ENCODE measurements at regions not wholly inside any gene's neighbourhood (a gene's known extent, or its start where the extent isn't known, plus 50 kb on each side); places are given as distances from the start of the nearest gene placed in this dataset.

- Histone ChIP-seq H3K27me3 (ENCODE audit: control insufficient read depth, insufficient read depth, low read length) (no peaks in the 10 kb centered on the region), H3K4me3 (ENCODE audit: low read depth, low read length) (no peak overlapping the region), H3K4me1 (ENCODE audit: control insufficient read depth, insufficient read depth, low read length, poor library complexity, severe bottlenecking) (no peaks in the 10 kb centered on the region), H3K9me3 (ENCODE audit: control insufficient read depth in 2 of 2, low read length in 2 of 2) (no peaks in the 10 kb centered on the region), H3K36me3 (ENCODE audit: control insufficient read depth, insufficient read depth, low read length) (no peaks in the 10 kb centered on the region), H3K27ac (ENCODE audit: insufficient read depth, low read length, poor library complexity, severe bottlenecking) (no peak overlapping the region)
- H3K27me3 Mint-ChIP-seq: no peaks in the 10 kb centered on the region
- H3K4me3 Mint-ChIP-seq: no peak overlapping the region
- DNase-seq: no peak
- H3K36me3 Mint-ChIP-seq: no peaks in the 10 kb centered on the region
- H3K4me1 Mint-ChIP-seq: no peaks in the 10 kb centered on the region
- H3K9me3 Mint-ChIP-seq: peaks cover 0 to 16% (median 4%) of the 10 kb centered on the region in 7 donors
- H3K27ac Mint-ChIP-seq: no peak overlapping the region
- ATAC-seq (ENCODE audit: low read depth in 2 of 2): no peak
These were observed 304.2 kb downstream of the CDC14C start for GRCh38 chr7:49228426-49229098.

GRCh38 chr7:49229246-49229645, 304.9 kb downstream of the CDC14C start:
- Mint-ChIP-seq H3K4me1 (no peaks in the 10 kb centered on the region), H3K36me3 (no peaks in the 10 kb centered on the region), H3K27me3 (no peaks in the 10 kb centered on the region), H3K4me3 (no peak overlapping the region), H3K9me3 (peaks cover 0 to 16% (median 4%) of the 10 kb centered on the region in 7 donors), H3K27ac (no peak overlapping the region)
- Histone ChIP-seq H3K27ac (ENCODE audit: insufficient read depth, low read length, poor library complexity, severe bottlenecking) (no peak overlapping the region), H3K36me3 (ENCODE audit: control insufficient read depth, insufficient read depth, low read length) (no peaks in the 10 kb centered on the region), H3K4me3 (ENCODE audit: low read depth, low read length) (no peak overlapping the region), H3K4me1 (ENCODE audit: control insufficient read depth, insufficient read depth, low read length, poor library complexity, severe bottlenecking) (no peaks in the 10 kb centered on the region), H3K9me3 (ENCODE audit: control insufficient read depth in 2 of 2, low read length in 2 of 2) (no peaks in the 10 kb centered on the region), H3K27me3 (ENCODE audit: control insufficient read depth, insufficient read depth, low read length) (no peaks in the 10 kb centered on the region)
- DNase-seq (no peak), ATAC-seq (ENCODE audit: low read depth in 2 of 2) (no peak)

- H3K27ac ChIP-seq (ENCODE audit: insufficient read depth, low read length, poor library complexity, severe bottlenecking): no peak overlapping the region
- no peak for ATAC-seq (ENCODE audit: low read depth in 2 of 2)
- H3K27me3 ChIP-seq (ENCODE audit: control insufficient read depth, insufficient read depth, low read length): no peaks in the 10 kb centered on the region
- H3K36me3 ChIP-seq (ENCODE audit: control insufficient read depth, insufficient read depth, low read length): no peaks in the 10 kb centered on the region
- no peaks in the 10 kb centered on the region for H3K4me1 ChIP-seq (ENCODE audit: control insufficient read depth, insufficient read depth, low read length, poor library complexity, severe bottlenecking)
- H3K9me3 Mint-ChIP-seq: peaks cover 4 to 14% (median 11%) of the 10 kb centered on the region in 7 donors
- H3K27me3 Mint-ChIP-seq: no peaks in the 10 kb centered on the region
- no peak overlapping the region for H3K27ac Mint-ChIP-seq
- H3K4me1 Mint-ChIP-seq: no peaks in the 10 kb centered on the region
- no peak overlapping the region for H3K4me3 Mint-ChIP-seq
- H3K9me3 ChIP-seq (ENCODE audit: control insufficient read depth in 2 of 2, low read length in 2 of 2): peaks cover 2 to 11% of the 10 kb centered on the region in 2 experiments
- H3K4me3 ChIP-seq (ENCODE audit: low read depth, low read length): no peak overlapping the region
- no peak for DNase-seq
- H3K36me3 Mint-ChIP-seq: no peaks in the 10 kb centered on the region
These were observed 319.2 kb downstream of the CDC14C start for GRCh38 chr7:49243521-49243920.

GRCh38 chr7:49244543-49244942, 320.2 kb downstream of the CDC14C start:
- Mint-ChIP-seq H3K9me3 (peaks cover 2 to 11% (median 7%) of the 10 kb centered on the region in 7 donors), H3K4me3 (no peak overlapping the region), H3K27ac (no peak overlapping the region), H3K4me1 (no peaks in the 10 kb centered on the region), H3K36me3 (no peaks in the 10 kb centered on the region), H3K27me3 (no peaks in the 10 kb centered on the region)
- Histone ChIP-seq H3K27ac (ENCODE audit: insufficient read depth, low read length, poor library complexity, severe bottlenecking) (no peak overlapping the region), H3K27me3 (ENCODE audit: control insufficient read depth, insufficient read depth, low read length) (no peaks in the 10 kb centered on the region), H3K4me1 (ENCODE audit: control insufficient read depth, insufficient read depth, low read length, poor library complexity, severe bottlenecking) (no peaks in the 10 kb centered on the region), H3K9me3 (ENCODE audit: control insufficient read depth in 2 of 2, low read length in 2 of 2) (peaks cover 2 to 4% of the 10 kb centered on the region in 2 experiments), H3K4me3 (ENCODE audit: low read depth, low read length) (no peak overlapping the region), H3K36me3 (ENCODE audit: control insufficient read depth, insufficient read depth, low read length) (no peaks in the 10 kb centered on the region)
- ATAC-seq (ENCODE audit: low read depth in 2 of 2) (no peak), DNase-seq (no peak)

GRCh38 chr7:49245062-49245461, 320.7 kb downstream of the CDC14C start:
- H3K27me3 ChIP-seq (ENCODE audit: control insufficient read depth, insufficient read depth, low read length): no peaks in the 10 kb centered on the region
- H3K27ac Mint-ChIP-seq: no peak overlapping the region
- H3K4me1 ChIP-seq (ENCODE audit: control insufficient read depth, insufficient read depth, low read length, poor library complexity, severe bottlenecking): no peaks in the 10 kb centered on the region
- H3K9me3 ChIP-seq (ENCODE audit: control insufficient read depth in 2 of 2, low read length in 2 of 2): peaks cover 0 to under 1% of the 10 kb centered on the region in 2 experiments
- no peaks in the 10 kb centered on the region for H3K36me3 ChIP-seq (ENCODE audit: control insufficient read depth, insufficient read depth, low read length)
- no peak overlapping the region for H3K4me3 ChIP-seq (ENCODE audit: low read depth, low read length)
- ATAC-seq (ENCODE audit: low read depth in 2 of 2): no peak
- H3K9me3 Mint-ChIP-seq: peaks cover 0 to 11% (median 7%) of the 10 kb centered on the region in 7 donors
- H3K27ac ChIP-seq (ENCODE audit: insufficient read depth, low read length, poor library complexity, severe bottlenecking): no peak overlapping the region
- H3K4me1 Mint-ChIP-seq: no peaks in the 10 kb centered on the region
- no peaks in the 10 kb centered on the region for H3K36me3 Mint-ChIP-seq
- no peaks in the 10 kb centered on the region for H3K27me3 Mint-ChIP-seq
- H3K4me3 Mint-ChIP-seq: no peak overlapping the region
- no peak for DNase-seq

- H3K4me3 ChIP-seq (ENCODE audit: low read depth, low read length): no peak overlapping the region
- H3K4me3 Mint-ChIP-seq: no peak overlapping the region
- no peaks in the 10 kb centered on the region for H3K27me3 ChIP-seq (ENCODE audit: control insufficient read depth, insufficient read depth, low read length)
- no peaks in the 10 kb centered on the region for H3K36me3 Mint-ChIP-seq
- no peaks in the 10 kb centered on the region for H3K27me3 Mint-ChIP-seq
- peaks cover 3 to 8% (median 4%) of the 10 kb centered on the region in 7 donors for H3K9me3 Mint-ChIP-seq
- ATAC-seq (ENCODE audit: low read depth in 2 of 2) (no peak), DNase-seq (no peak)
- no peaks in the 10 kb centered on the region for H3K4me1 Mint-ChIP-seq
- no peaks in the 10 kb centered on the region for H3K4me1 ChIP-seq (ENCODE audit: control insufficient read depth, insufficient read depth, low read length, poor library complexity, severe bottlenecking)
- H3K27ac Mint-ChIP-seq: no peak overlapping the region
- no peaks in the 10 kb centered on the region for H3K9me3 ChIP-seq (ENCODE audit: control insufficient read depth in 2 of 2, low read length in 2 of 2)
- H3K27ac ChIP-seq (ENCODE audit: insufficient read depth, low read length, poor library complexity, severe bottlenecking): no peak overlapping the region
- no peaks in the 10 kb centered on the region for H3K36me3 ChIP-seq (ENCODE audit: control insufficient read depth, insufficient read depth, low read length)
These were observed 323.4 kb downstream of the CDC14C start for GRCh38 chr7:49247759-49248158.

- Histone ChIP-seq H3K27me3 (ENCODE audit: control insufficient read depth, insufficient read depth, low read length) (no peaks in the 10 kb centered on the region), H3K4me1 (ENCODE audit: control insufficient read depth, insufficient read depth, low read length, poor library complexity, severe bottlenecking) (no peaks in the 10 kb centered on the region), H3K9me3 (ENCODE audit: control insufficient read depth in 2 of 2, low read length in 2 of 2) (no peaks in the 10 kb centered on the region), H3K27ac (ENCODE audit: insufficient read depth, low read length, poor library complexity, severe bottlenecking) (no peak overlapping the region), H3K4me3 (ENCODE audit: low read depth, low read length) (no peak overlapping the region), H3K36me3 (ENCODE audit: control insufficient read depth, insufficient read depth, low read length) (no peaks in the 10 kb centered on the region)
- no peak overlapping the region for H3K27ac Mint-ChIP-seq
- no peaks in the 10 kb centered on the region for H3K27me3 Mint-ChIP-seq
- no peak for ATAC-seq (ENCODE audit: low read depth in 2 of 2)
- no peaks in the 10 kb centered on the region for H3K36me3 Mint-ChIP-seq
- no peaks in the 10 kb centered on the region for H3K4me1 Mint-ChIP-seq
- no peak overlapping the region for H3K4me3 Mint-ChIP-seq
- H3K9me3 Mint-ChIP-seq: peaks cover 0 to 11% (median 3%) of the 10 kb centered on the region in 7 donors
- DNase-seq: no peak
These were observed 330.7 kb downstream of the CDC14C start for GRCh38 chr7:49255054-49255453.

GRCh38 chr7:49260538-49260937, 336.2 kb downstream of the CDC14C start:
- Histone ChIP-seq H3K27ac (ENCODE audit: insufficient read depth, low read length, poor library complexity, severe bottlenecking) (no peak overlapping the region), H3K4me3 (ENCODE audit: low read depth, low read length) (no peak overlapping the region), H3K9me3 (ENCODE audit: control insufficient read depth in 2 of 2, low read length in 2 of 2) (no peaks in the 10 kb centered on the region), H3K27me3 (ENCODE audit: control insufficient read depth, insufficient read depth, low read length) (no peaks in the 10 kb centered on the region), H3K4me1 (ENCODE audit: control insufficient read depth, insufficient read depth, low read length, poor library complexity, severe bottlenecking) (no peaks in the 10 kb centered on the region), H3K36me3 (ENCODE audit: control insufficient read depth, insufficient read depth, low read length) (no peaks in the 10 kb centered on the region)
- Mint-ChIP-seq H3K4me3 (no peak overlapping the region), H3K27me3 (no peaks in the 10 kb centered on the region), H3K27ac (no peak overlapping the region), H3K4me1 (no peaks in the 10 kb centered on the region), H3K36me3 (no peaks in the 10 kb centered on the region), H3K9me3 (peaks cover 0 to 7% (median 3%) of the 10 kb centered on the region in 7 donors)
- DNase-seq (no peak), ATAC-seq (ENCODE audit: low read depth in 2 of 2) (no peak)
